GM10266 (cell line): ENCODE measurements at regions not wholly inside any gene's neighbourhood (a gene's known extent, or its start where the extent isn't known, plus 50 kb on each side); places are given as distances from the start of the nearest gene placed in this dataset.

Source experiments
- DNase-seq: peaks from one replicate; pipeline ENCODE4 v3.0.0; 2012; ENCODE audit errors: extremely low spot score
- CTCF ChIP-seq: IDR thresholded peaks from 2 replicates; pipeline ENCODE4 v1.5.1; 2012; ENCODE audit warnings: mild to moderate bottlenecking, low read depth; ENCODE audit not compliant: control insufficient read depth, insufficient read depth; ENCODE audit errors: missing control alignments

GRCh38 chr5:169408171-169408570, 107.2 kb upstream of the SLIT3 start:
- DNase-seq: no peak
- TF ChIP-seq CTCF: no peak

GRCh38 chr5:169404223-169404622, 103.3 kb upstream of the SLIT3 start:
- DNase-seq: no peak
- TF ChIP-seq CTCF: no peak

GRCh38 chr5:169398515-169398914, 97.6 kb upstream of the SLIT3 start:
- TF ChIP-seq CTCF: no peak
- DNase-seq: no peak

GRCh38 chr5:169395136-169395535, 94.2 kb upstream of the SLIT3 start:
- DNase-seq: no peak
- no peak for TF ChIP-seq CTCF

- no peak for DNase-seq
- TF ChIP-seq CTCF: no peak
These were observed 93.4 kb upstream of the SLIT3 start for GRCh38 chr5:169394371-169394770.

- DNase-seq: no peak
- no peak for TF ChIP-seq CTCF
These were observed 93.0 kb upstream of the SLIT3 start for GRCh38 chr5:169393907-169394306.

GRCh38 chr5:169390265-169390664, 89.3 kb upstream of the SLIT3 start:
- no peak for TF ChIP-seq CTCF
- DNase-seq: no peak
